H54 (cell line): ENCODE measurements at regions not wholly inside any gene's neighbourhood (a gene's known extent, or its start where the extent isn't known, plus 50 kb on each side); places are given as distances from the start of the nearest gene placed in this dataset.

Experiments used
- DNase-seq: peaks from one replicate; pipeline ENCODE4 v3.0.0; 2011; ENCODE audit warnings: low spot score, mixed read lengths; ENCODE audit not compliant: insufficient read length
- FAIRE-seq: peaks from 3 replicates; lab custom pipeline; 2011; peaks lifted over from hg19 to GRCh38; lab: Jason Lieb, UNC
- POLR2A ChIP-seq: IDR thresholded peaks from 2 replicates; pipeline ENCODE4 v1.6.1; 2011; ENCODE audit warnings: low read depth, mild to moderate bottlenecking, low read length

DNA sequence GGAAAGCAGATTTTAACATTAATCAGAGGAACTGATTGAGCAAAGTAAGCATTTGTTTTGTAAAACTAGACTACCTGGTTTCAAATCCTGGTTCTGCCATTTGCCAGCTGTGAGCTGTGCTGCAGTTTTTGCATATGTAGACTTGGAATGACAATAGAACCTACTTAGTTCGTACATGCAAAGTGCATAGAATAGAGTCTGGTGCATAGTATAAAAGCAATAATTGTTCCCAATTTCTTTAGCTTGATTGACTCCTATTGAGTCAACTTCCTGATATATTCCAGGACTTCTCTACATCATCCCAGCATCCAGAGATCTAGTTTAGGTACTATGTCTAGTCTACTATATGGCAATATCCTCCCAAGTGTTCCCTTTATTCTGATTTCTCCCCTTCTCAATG, 144.4 kb upstream of the FGGY start:
- FAIRE-seq, result no peak
- TF ChIP-seq POLR2A, result no peak
- DNase-seq, result no peak

GRCh38 chr1:59154401-59154800, 142.5 kb upstream of the FGGY start:
- no peak for DNase-seq
- FAIRE-seq, result no peak

GRCh38 chr1:59155351-59155750, 141.5 kb upstream of the FGGY start:
- TF ChIP-seq POLR2A, result no peak
- FAIRE-seq (no peak), DNase-seq (no peak)

More at GRCh38 chr1:59154401-59154800, 142.5 kb upstream of the FGGY start:
- TF ChIP-seq POLR2A, result no peak

DNA sequence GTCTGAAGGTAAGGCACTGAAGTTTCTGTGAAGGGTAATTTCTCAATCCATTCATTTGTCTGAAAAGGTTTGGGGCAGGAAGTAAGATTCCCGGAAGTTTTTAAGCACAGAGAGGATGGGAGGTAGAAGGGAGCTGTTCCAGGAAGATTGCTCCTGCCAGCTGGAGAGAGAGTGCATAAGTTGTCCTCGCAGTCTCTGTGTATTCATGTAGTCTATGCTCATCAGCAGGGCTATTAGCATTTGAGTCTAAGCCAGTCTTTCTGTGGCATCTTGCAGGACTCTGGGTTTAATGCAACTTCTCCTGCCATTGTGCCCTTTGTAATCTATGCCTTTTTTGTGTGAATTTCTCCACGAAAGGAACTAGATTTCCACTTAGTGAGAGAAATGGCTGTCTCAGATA, 140.8 kb upstream of the FGGY start:
- no peak for TF ChIP-seq POLR2A
- FAIRE-seq, result no peak
- DNase-seq, result no peak

- FAIRE-seq (peak; percentile 96), DNase-seq (peak; percentile 61)
These were observed 140.2 kb upstream of the FGGY start for GRCh38 chr1:59156526-59157199.

DNA sequence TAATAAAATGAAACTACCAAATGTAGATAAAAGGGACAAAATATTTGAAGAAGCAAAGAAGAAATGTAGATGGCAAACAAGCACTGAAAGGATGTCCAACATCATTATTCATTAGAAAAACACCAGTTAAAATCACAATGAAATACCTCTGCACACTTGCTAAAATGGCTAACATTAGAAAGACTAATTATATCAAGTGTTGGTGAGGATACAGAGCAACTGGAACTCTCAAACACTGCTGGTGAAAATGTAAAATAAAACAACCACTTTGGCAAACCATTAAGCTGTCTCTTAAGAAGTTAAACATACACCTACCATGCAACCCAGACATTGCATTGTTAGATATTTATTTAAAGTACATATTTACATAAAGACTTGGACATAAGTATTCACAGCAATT, 138.6 kb upstream of the FGGY start:
- no peak for DNase-seq
- FAIRE-seq, result no peak
- TF ChIP-seq POLR2A, result no peak

More at GRCh38 chr1:59156526-59157199, 140.2 kb upstream of the FGGY start:
- no peak for TF ChIP-seq POLR2A

DNA sequence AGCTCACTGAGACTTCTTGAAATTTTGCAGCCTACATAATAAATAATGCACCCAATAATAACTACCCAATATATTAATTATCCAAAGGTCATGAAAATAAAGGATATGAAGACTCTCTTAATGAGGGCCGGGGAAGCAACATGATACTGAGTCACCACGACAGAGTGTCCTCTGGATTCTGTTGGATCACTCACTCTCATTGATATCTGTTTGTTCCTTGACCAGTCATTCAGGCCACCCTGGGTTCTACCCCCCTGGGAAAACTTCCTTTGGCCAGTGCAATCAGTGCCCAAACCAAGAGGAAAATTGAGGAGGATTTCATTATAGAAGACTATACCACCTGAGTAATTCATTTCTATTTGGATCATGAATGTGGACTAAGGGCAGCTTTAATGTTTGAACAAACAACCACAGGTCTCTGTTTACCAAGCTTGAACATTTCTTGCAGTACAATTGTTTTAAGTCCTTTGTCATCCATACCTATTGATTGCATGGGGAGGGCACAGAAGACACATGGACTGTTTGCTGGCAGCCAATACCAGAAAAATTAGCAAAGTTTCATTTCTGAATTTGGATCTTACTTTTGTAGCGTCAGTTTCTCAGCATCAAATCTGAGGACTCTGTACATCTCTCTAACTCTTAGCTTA, 137.2 kb upstream of the FGGY start:
- TF ChIP-seq POLR2A, result no peak
- no peak for DNase-seq
- FAIRE-seq, result no peak

GRCh38 chr1:59161136-59161535, 135.8 kb upstream of the FGGY start:
- FAIRE-seq (no peak), DNase-seq (no peak)
- TF ChIP-seq POLR2A, result no peak

- FAIRE-seq, result no peak
- DNase-seq, result no peak
These were observed 134.2 kb upstream of the FGGY start for GRCh38 chr1:59162665-59163064.

GRCh38 chr1:59163268-59164092, 133.4 kb upstream of the FGGY start:
- TF ChIP-seq POLR2A, result no peak
- FAIRE-seq, result no peak
- no peak for DNase-seq

More at GRCh38 chr1:59162665-59163064, 134.2 kb upstream of the FGGY start:
- TF ChIP-seq POLR2A, result no peak

- FAIRE-seq (no peak), DNase-seq (no peak)
- TF ChIP-seq POLR2A, result no peak
These were observed 132.5 kb upstream of the FGGY start for GRCh38 chr1:59164371-59164770.

DNA sequence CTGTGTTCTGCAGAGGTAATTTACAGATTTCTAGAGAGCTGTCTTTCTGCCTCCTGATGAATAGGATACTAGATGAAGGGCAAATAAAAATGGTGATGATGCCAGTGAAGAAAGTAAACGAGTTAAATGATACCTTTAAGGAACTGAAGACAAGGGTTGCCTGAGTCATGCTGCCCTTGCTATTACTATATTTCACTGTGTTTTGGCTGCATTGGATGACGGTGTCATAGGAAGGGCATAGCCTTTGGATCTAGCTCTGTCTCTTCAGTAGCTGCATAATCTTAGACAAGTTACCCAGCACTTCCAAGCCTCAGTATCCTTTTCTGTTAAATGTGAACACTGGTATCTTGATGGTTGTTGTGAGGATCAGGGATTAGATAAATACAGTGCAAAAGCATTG, 131.5 kb upstream of the FGGY start:
- FAIRE-seq, result peak; percentile 30
- no peak for TF ChIP-seq POLR2A
- DNase-seq, result no peak

GRCh38 chr1:59169703-59170102, 127.2 kb upstream of the FGGY start:
- FAIRE-seq (peak; percentile 33), DNase-seq (no peak)

GRCh38 chr1:59170659-59171058, 126.2 kb upstream of the FGGY start:
- no peak for DNase-seq
- FAIRE-seq, result no peak
- no peak for TF ChIP-seq POLR2A

More at GRCh38 chr1:59169703-59170102, 127.2 kb upstream of the FGGY start:
- TF ChIP-seq POLR2A, result no peak
